Lower leg skin (tissue), 3 donors: ENCODE measurements at regions not wholly inside any gene's neighbourhood (a gene's known extent, or its start where the extent isn't known, plus 50 kb on each side); places are given as distances from the start of the nearest gene placed in this dataset.

ENCODE experiments used
- CTCF ChIP-seq, 3 donors: fragments of 450-650 bp; IDR thresholded peaks; one replicate each; pipeline ENCODE4 v1.5.1; 2016; ENCODE audit warnings: antibody characterized with exemption in 3 of 3, mild to moderate bottlenecking in 3 of 3, moderate library complexity in 2 of 3
- POLR2A ChIP-seq, 2 donors: fragments of 450-650 bp; IDR thresholded peaks; one replicate each; pipeline ENCODE4 v1.6.1; 2016 to 2017; ENCODE audit warnings: antibody characterized with exemption in 2 of 2, mild to moderate bottlenecking in 1 of 2, moderate library complexity in 1 of 2

GRCh38 chr13:79212064-79212619 is 193.9 kb downstream of the RBM26 start:
- no peak for TF ChIP-seq POLR2A (IDR thresholded peaks at IDR 0.05)
- no peak for TF ChIP-seq CTCF (IDR thresholded peaks at IDR 0.05)
